Lower leg skin (tissue), 3 donors: ENCODE measurements at regions not wholly inside any gene's neighbourhood (a gene's known extent, or its start where the extent isn't known, plus 50 kb on each side); places are given as distances from the start of the nearest gene placed in this dataset.
"Not testable (repeated sequence)": the region's sequence is repeated elsewhere in the genome, so short reads cannot be mapped to it uniquely, and the experiment has no call there.

ENCODE experiments used
- POLR2A ChIP-seq, 2 donors: fragments of 450-650 bp; IDR thresholded peaks; one replicate each; pipeline ENCODE4 v1.6.1; 2016 to 2017; ENCODE audit warnings: antibody characterized with exemption in 2 of 2, mild to moderate bottlenecking in 1 of 2, moderate library complexity in 1 of 2
- TF ChIP-seq, protein P1 (sequence below), 3 donors: fragments of 450-650 bp; IDR thresholded peaks; one replicate each; pipeline ENCODE4 v1.5.1; 2016; ENCODE audit warnings: antibody characterized with exemption in 3 of 3, mild to moderate bottlenecking in 3 of 3, moderate library complexity in 2 of 3

DNA sequence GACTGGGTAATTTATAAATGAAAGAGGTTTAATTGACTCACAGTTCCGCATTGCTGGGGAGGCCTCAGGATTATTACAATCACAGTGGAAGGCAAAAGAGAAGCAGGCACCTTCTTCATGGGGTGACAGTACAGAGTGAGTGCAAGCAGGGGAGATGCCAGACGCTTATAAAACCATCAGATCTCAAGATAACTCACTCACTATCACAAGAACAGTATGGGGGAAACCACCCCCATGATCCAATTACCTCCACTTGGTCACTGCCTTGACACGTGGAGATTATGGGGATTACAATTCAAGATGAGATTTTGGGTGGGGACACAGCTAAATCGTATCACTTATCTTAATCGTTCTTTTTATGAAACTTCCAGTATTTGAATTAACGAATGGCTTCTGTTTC is 179.5 kb upstream of the TSC22D2 start:
- TF ChIP-seq, protein P1, sequence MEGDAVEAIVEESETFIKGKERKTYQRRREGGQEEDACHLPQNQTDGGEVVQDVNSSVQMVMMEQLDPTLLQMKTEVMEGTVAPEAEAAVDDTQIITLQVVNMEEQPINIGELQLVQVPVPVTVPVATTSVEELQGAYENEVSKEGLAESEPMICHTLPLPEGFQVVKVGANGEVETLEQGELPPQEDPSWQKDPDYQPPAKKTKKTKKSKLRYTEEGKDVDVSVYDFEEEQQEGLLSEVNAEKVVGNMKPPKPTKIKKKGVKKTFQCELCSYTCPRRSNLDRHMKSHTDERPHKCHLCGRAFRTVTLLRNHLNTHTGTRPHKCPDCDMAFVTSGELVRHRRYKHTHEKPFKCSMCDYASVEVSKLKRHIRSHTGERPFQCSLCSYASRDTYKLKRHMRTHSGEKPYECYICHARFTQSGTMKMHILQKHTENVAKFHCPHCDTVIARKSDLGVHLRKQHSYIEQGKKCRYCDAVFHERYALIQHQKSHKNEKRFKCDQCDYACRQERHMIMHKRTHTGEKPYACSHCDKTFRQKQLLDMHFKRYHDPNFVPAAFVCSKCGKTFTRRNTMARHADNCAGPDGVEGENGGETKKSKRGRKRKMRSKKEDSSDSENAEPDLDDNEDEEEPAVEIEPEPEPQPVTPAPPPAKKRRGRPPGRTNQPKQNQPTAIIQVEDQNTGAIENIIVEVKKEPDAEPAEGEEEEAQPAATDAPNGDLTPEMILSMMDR (IDR thresholded peaks at IDR 0.05) = not testable (repeated sequence)
- not testable (repeated sequence) for TF ChIP-seq POLR2A (IDR thresholded peaks at IDR 0.05)
